ENCODE measurements at regions not wholly inside any gene's neighbourhood (a gene's known extent, or its start where the extent isn't known, plus 50 kb on each side); places are given as distances from the start of the nearest gene placed in this dataset.

GRCh38 chr3:13717222-13717895 is 162.5 kb downstream of the WNT7A start:
- TF ChIP-seq YY1 (IDR thresholded peaks at IDR 0.05; ENCODE audit: insufficient read depth, insufficient read length) (no peak), SUZ12 (IDR thresholded peaks at IDR 0.05; ENCODE audit: extremely low read depth, insufficient read depth, insufficient read length) (no peak), ZNF274 (IDR thresholded peaks at IDR 0.05; ENCODE audit: low read depth, low read length) (no peak)
